HEK293T (cell line): ENCODE measurements at regions not wholly inside any gene's neighbourhood (a gene's known extent, or its start where the extent isn't known, plus 50 kb on each side); places are given as distances from the start of the nearest gene placed in this dataset.
"Not testable (repeated sequence)": the region's sequence is repeated elsewhere in the genome, so short reads cannot be mapped to it uniquely, and the experiment has no call there.

Experiments used
- BHLHE40 ChIP-seq: fragments of 450-650 bp; IDR thresholded peaks from 2 replicates; pipeline ENCODE4 v1.6.1; 2016; ENCODE audit warnings: mild to moderate bottlenecking, moderate library complexity, borderline replicate concordance
- CTBP1 ChIP-seq: fragments of 450-650 bp; IDR thresholded peaks from 2 replicates; pipeline ENCODE4 v1.6.1; 2016; ENCODE audit warnings: borderline replicate concordance
- ELF4 ChIP-seq: fragments of 450-650 bp; IDR thresholded peaks from 2 replicates; pipeline ENCODE4 v1.6.1; 2017; ENCODE audit warnings: antibody characterized with exemption
- FOXA1 ChIP-seq: fragments of 450-650 bp; IDR thresholded peaks from 2 replicates; pipeline ENCODE4 v1.6.1; 2016; ENCODE audit warnings: mild to moderate bottlenecking
- FOXK2 ChIP-seq: fragments of 450-650 bp; IDR thresholded peaks from 2 replicates; pipeline ENCODE4 v1.6.1; 2016; ENCODE audit warnings: mild to moderate bottlenecking
- FOXM1 ChIP-seq: fragments of 450-650 bp; IDR thresholded peaks from 2 replicates; pipeline ENCODE4 v1.6.1; 2017; ENCODE audit warnings: mild to moderate bottlenecking, borderline replicate concordance
- HDGF ChIP-seq: fragments of 450-650 bp; IDR thresholded peaks from 2 replicates; pipeline ENCODE4 v1.6.1; 2017; ENCODE audit warnings: antibody characterized with exemption, borderline replicate concordance
- LEF1 ChIP-seq: fragments of 450-650 bp; IDR thresholded peaks from 2 replicates; pipeline ENCODE4 v1.6.1; 2017; ENCODE audit warnings: mild to moderate bottlenecking, borderline replicate concordance
- SP1 ChIP-seq: fragments of 450-650 bp; IDR thresholded peaks from 2 replicates; pipeline ENCODE4 v1.6.1; 2017
- SUZ12 ChIP-seq: fragments of 450-650 bp; IDR thresholded peaks from 2 replicates; pipeline ENCODE4 v1.6.1; 2016; ENCODE audit warnings: mild to moderate bottlenecking
- TARDBP ChIP-seq: fragments of 450-650 bp; IDR thresholded peaks from 2 replicates; pipeline ENCODE4 v1.6.1; 2016
- ZNF384 ChIP-seq: fragments of 450-650 bp; IDR thresholded peaks from 2 replicates; pipeline ENCODE4 v1.6.1; 2016

DNA sequence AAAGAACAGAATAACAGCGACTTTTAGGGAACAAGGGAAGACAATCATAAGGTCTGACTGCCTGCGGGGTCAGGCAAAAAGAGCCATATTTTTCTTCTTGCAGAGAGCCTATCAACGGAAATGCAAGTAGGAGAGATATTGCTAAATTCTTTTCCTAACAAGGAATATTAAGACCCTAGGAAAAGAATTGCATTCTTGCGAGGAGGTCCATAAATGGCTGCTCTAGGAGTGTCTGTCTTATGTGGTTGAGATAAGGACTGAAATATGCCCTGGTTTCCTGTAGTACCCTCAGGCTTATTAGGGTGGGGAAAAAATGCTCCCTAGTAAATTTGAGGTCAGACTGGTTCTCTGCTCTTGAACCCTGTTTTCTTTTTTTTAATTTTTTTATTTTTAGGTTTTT, 81.7 kb downstream of the VCAM1 start:
- not testable (repeated sequence) for TF ChIP-seq SUZ12, ELF4, TARDBP, LEF1, ZNF384, HDGF, FOXK2, SP1, BHLHE40, FOXM1, CTBP1, FOXA1
